Ovary (tissue), 7 donors: ENCODE measurements at regions not wholly inside any gene's neighbourhood (a gene's known extent, or its start where the extent isn't known, plus 50 kb on each side); places are given as distances from the start of the nearest gene placed in this dataset.

Source experiments
- DNase-seq, 5 donors: peaks; one replicate each; pipeline ENCODE4 v3.0.0-alpha.2; 2019 to 2020
- H3K27ac ChIP-seq, 2 donors: fragments of 200-600 bp; one replicate each; pipeline versions ENCODE4 v1.5.1 to v1.8.0; 2019 to 2022
- H3K27me3 ChIP-seq: fragments of 200-600 bp; one replicate; pipeline ENCODE4 v1.8.0; 2022
- H3K36me3 ChIP-seq: fragments of 200-600 bp; sonication (generic); one replicate; pipeline ENCODE4 v1.5.1; 2019
- H3K4me1 ChIP-seq: one replicate; pipeline ENCODE4 v1.8.1; 2013; ENCODE audit warnings: mild to moderate bottlenecking, moderate library complexity; ENCODE audit not compliant: insufficient read depth
- H3K4me3 ChIP-seq: fragments of 200-600 bp; sonication (generic); one replicate; pipeline ENCODE4 v1.5.1; 2017
- H3K9me3 ChIP-seq, 2 donors: fragments of 200-600 bp in 1 of 2; sonication (generic) in 1 of 2; one replicate each; pipeline versions ENCODE4 v1.5.1 to v1.8.1; 2013 to 2019; ENCODE audit warnings: mild to moderate bottlenecking in 1 of 2, moderate library complexity in 1 of 2
- CTCF ChIP-seq, 3 donors: fragments of 450-650 bp in 2 of 3; fragments of 200-600 bp in 1 of 3; IDR thresholded peaks; one replicate each; pipeline versions ENCODE4 v1.5.1 to v1.8.0; 2016 to 2022; ENCODE audit warnings: antibody characterized with exemption in 3 of 3, mild to moderate bottlenecking in 1 of 3
- EP300 ChIP-seq: sonication (generic); formaldehyde crosslinking; IDR thresholded peaks from one replicate; pipeline ENCODE4 v1.6.1; 2017; ENCODE audit warnings: antibody characterized with exemption
- POLR2A ChIP-seq: fragments of 450-650 bp; IDR thresholded peaks from one replicate; pipeline ENCODE4 v1.6.1; 2017; ENCODE audit warnings: antibody characterized with exemption, mild to moderate bottlenecking, moderate library complexity
- WGBS, 3 donors: extraction: QIAGEN DNeasy Blood & Tissue Kit in 1 of 3; methylation state at CpG; one replicate each; pipeline versions ENCODE4 v1.1.5 to v1.1.7; 2013 to 2017; 5-methylcytosine and 5-hydroxymethylcytosine counted together
- intact Hi-C, 4 donors: fragments of 100-400 bp; cut with DNase I; formaldehyde crosslinking; loops; one replicate each; pipeline versions ENCODE4 v1.11.0 to v1.15.1; 2022 to 2023
- donor health status: DM: no; HTN: no; CAD: no; lungs with moderate emphysema.
- donor health status: DM: no; HTN: no; CAD: no.
- donor health status: Bipolar disorder and iron deficiency.
- donor health status: DM: no; HTN: no; CAD: no.
- donor health status: DM: yes; HTN: yes; CAD: no.

GRCh38 chr2:172228177-172228808, 125.6 kb upstream of the DLX2 start:
- no peak for TF ChIP-seq EP300
- no peak for TF ChIP-seq POLR2A
- TF ChIP-seq CTCF (IDR thresholded peaks at IDR 0.05) = no peak
- Histone ChIP-seq H3K27ac (peak overlapping the region in 1 of 2 donors; percentile 68), H3K4me1 (peaks cover 34% of the 10 kb centered on the region), H3K27me3 (no peaks in the 10 kb centered on the region), H3K9me3 (no peaks in the 10 kb centered on the region), H3K4me3 (no peak overlapping the region), H3K36me3 (no peaks in the 10 kb centered on the region)
- peak in 1 of 5 donors; percentile 12 for DNase-seq
- intact Hi-C loops = no loop called here
- 11 to 35% (median 14%) methylated on average over 10 of the region's 10 CpGs for WGBS, 3 donors

- Histone ChIP-seq H3K4me3 (no peak overlapping the region), H3K27ac (peak overlapping the region in 1 of 2 donors; percentile 68), H3K9me3 (no peaks in the 10 kb centered on the region), H3K4me1 (peaks cover 34% of the 10 kb centered on the region), H3K36me3 (no peaks in the 10 kb centered on the region), H3K27me3 (no peaks in the 10 kb centered on the region)
- DNase-seq = no peak
- 11 to 32% (median 15%) methylated on average over 4 of the region's 4 CpGs for WGBS, 3 donors
- intact Hi-C loops = no loop called here
- no peak for TF ChIP-seq POLR2A
- no peak for TF ChIP-seq EP300
These were observed 126.4 kb upstream of the DLX2 start for GRCh38 chr2:172229125-172229524.

GRCh38 chr2:172230332-172230888, 127.7 kb upstream of the DLX2 start:
- 22 to 55% (median 45%) methylated on average over 4 to 5 of the region's 5 CpGs for WGBS, 3 donors
- H3K4me1 ChIP-seq = peaks cover 36% of the 10 kb centered on the region

GRCh38 chr2:172230889-172231401, 128.2 kb upstream of the DLX2 start:
- Histone ChIP-seq H3K9me3 (no peaks in the 10 kb centered on the region), H3K4me1 (peaks cover 37% of the 10 kb centered on the region), H3K27ac (peak overlapping the region in 1 of 2 donors; percentile 15), H3K4me3 (no peak overlapping the region), H3K36me3 (no peaks in the 10 kb centered on the region), H3K27me3 (no peaks in the 10 kb centered on the region)
- TF ChIP-seq EP300 = no peak
- TF ChIP-seq POLR2A = no peak
- no peak for TF ChIP-seq CTCF (IDR thresholded peaks at IDR 0.05)
- 61 to 75% (median 62%) methylated on average over 6 of the region's 6 CpGs for WGBS, 3 donors
- no peak for DNase-seq
- intact Hi-C loops = no loop called here

More at GRCh38 chr2:172230332-172230888, 127.7 kb upstream of the DLX2 start:
- intact Hi-C loops = no loop called here
- no peaks in the 10 kb centered on the region for H3K9me3 ChIP-seq
- no peaks in the 10 kb centered on the region for H3K36me3 ChIP-seq
- no peak for DNase-seq
- no peaks in the 10 kb centered on the region for H3K27me3 ChIP-seq
- H3K4me3 ChIP-seq = no peak overlapping the region
- H3K27ac ChIP-seq = peak overlapping the region in 1 of 2 donors; percentile 15
- TF ChIP-seq EP300 (no peak), CTCF (IDR thresholded peaks at IDR 0.05) (no peak), POLR2A (no peak)

GRCh38 chr2:172231508-172231907, 128.8 kb upstream of the DLX2 start:
- no peak overlapping the region for H3K4me3 ChIP-seq
- intact Hi-C loops = no loop called here
- 94 to 100% (median 95%) methylated on average over 3 of the region's 3 CpGs for WGBS, 3 donors
- no peak for DNase-seq
- H3K9me3 ChIP-seq = no peaks in the 10 kb centered on the region
- no peaks in the 10 kb centered on the region for H3K27me3 ChIP-seq
- H3K36me3 ChIP-seq = no peaks in the 10 kb centered on the region
- peaks cover 35% of the 10 kb centered on the region for H3K4me1 ChIP-seq
- peak overlapping the region in 1 of 2 donors; percentile 15 for H3K27ac ChIP-seq
- no peak for TF ChIP-seq CTCF (IDR thresholded peaks at IDR 0.05)
- no peak for TF ChIP-seq POLR2A
- no peak for TF ChIP-seq EP300
